ENCODE measurements at regions not wholly inside any gene's neighbourhood (a gene's known extent, or its start where the extent isn't known, plus 50 kb on each side); places are given as distances from the start of the nearest gene placed in this dataset.
"Not testable (repeated sequence)": the region's sequence is repeated elsewhere in the genome, so short reads cannot be mapped to it uniquely, and the experiment has no call there.

GRCh38 chr3:11711876-11712275 is 68.2 kb upstream of the VGLL4 start:
- DNase-seq: no peak

- DNase-seq: no peak
Measured at GRCh38 chr3:11709782-11710181, 66.1 kb upstream of the VGLL4 start.

- DNase-seq: not testable (repeated sequence)
Measured at GRCh38 chr3:11707084-11707483, 63.4 kb upstream of the VGLL4 start.

- no peak for DNase-seq
Measured at GRCh38 chr3:11706604-11707003, 62.9 kb upstream of the VGLL4 start.

- DNase-seq: no peak
Measured at GRCh38 chr3:11705049-11705448, 61.3 kb upstream of the VGLL4 start.

- no peak for DNase-seq
Measured at GRCh38 chr3:11703146-11703545, 59.4 kb upstream of the VGLL4 start.

- no peak for DNase-seq
Measured at GRCh38 chr3:11699083-11699427, 55.3 kb upstream of the VGLL4 start.

- no peak for DNase-seq
Measured at GRCh38 chr3:11698326-11699082, 54.8 kb upstream of the VGLL4 start.

- DNase-seq: no peak
Measured at GRCh38 chr3:11697701-11698100, 54.0 kb upstream of the VGLL4 start.

GRCh38 chr3:11696054-11696453 is 52.3 kb upstream of the VGLL4 start:
- DNase-seq: no peak
